HUES48 (cell line): ENCODE measurements at regions not wholly inside any gene's neighbourhood (a gene's known extent, or its start where the extent isn't known, plus 50 kb on each side); places are given as distances from the start of the nearest gene placed in this dataset.

ENCODE experiments used
- H3K27ac ChIP-seq: one replicate; pipeline ENCODE4 v1.7.0; 2013; ENCODE audit warnings: low read depth, low read length, inconsistent platforms
- H3K27me3 ChIP-seq: 2 replicates; pipeline ENCODE4 v1.6.1; 2013; ENCODE audit warnings: mild to moderate bottlenecking, low read length; ENCODE audit not compliant: control insufficient read depth, insufficient read depth
- H3K36me3 ChIP-seq: 2 replicates; pipeline ENCODE4 v1.6.1; 2013; ENCODE audit warnings: low read length; ENCODE audit not compliant: control insufficient read depth, insufficient read depth
- H3K4me1 ChIP-seq: 2 replicates; pipeline ENCODE4 v1.6.1; 2013; ENCODE audit warnings: mild to moderate bottlenecking, low read length; ENCODE audit not compliant: control insufficient read depth, insufficient read depth
- H3K4me3 ChIP-seq: 2 replicates; pipeline ENCODE4 v1.5.1; 2013; ENCODE audit warnings: mild to moderate bottlenecking, low read depth, low read length
- H3K9ac ChIP-seq: 2 replicates; pipeline ENCODE4 v1.6.1; 2013; ENCODE audit warnings: mild to moderate bottlenecking, low read depth, low read length, moderate library complexity
- H3K9me3 ChIP-seq: 2 replicates; pipeline ENCODE4 v1.6.1; 2013; ENCODE audit warnings: low read length; ENCODE audit not compliant: control insufficient read depth, insufficient read depth

GRCh38 chr4:17301266-17301665, 210.6 kb downstream of the QDPR start:
- no peak overlapping the region for H3K9ac ChIP-seq
- H3K9me3 ChIP-seq = no peaks in the 10 kb centered on the region
- H3K36me3 ChIP-seq = no peaks in the 10 kb centered on the region
- H3K27me3 ChIP-seq = no peaks in the 10 kb centered on the region
- no peak overlapping the region for H3K4me3 ChIP-seq
- H3K4me1 ChIP-seq = no peaks in the 10 kb centered on the region
- no peak overlapping the region for H3K27ac ChIP-seq

- no peak overlapping the region for H3K4me3 ChIP-seq
- H3K36me3 ChIP-seq = no peaks in the 10 kb centered on the region
- no peak overlapping the region for H3K9ac ChIP-seq
- no peak overlapping the region for H3K27ac ChIP-seq
- H3K9me3 ChIP-seq = no peaks in the 10 kb centered on the region
- H3K4me1 ChIP-seq = no peaks in the 10 kb centered on the region
- no peaks in the 10 kb centered on the region for H3K27me3 ChIP-seq
Measured at GRCh38 chr4:17296921-17297890, 214.7 kb downstream of the QDPR start.

- Histone ChIP-seq H3K9me3 (no peaks in the 10 kb centered on the region), H3K27ac (no peak overlapping the region), H3K9ac (no peak overlapping the region), H3K4me3 (no peak overlapping the region), H3K27me3 (no peaks in the 10 kb centered on the region), H3K4me1 (no peaks in the 10 kb centered on the region), H3K36me3 (no peaks in the 10 kb centered on the region)
Measured at GRCh38 chr4:17293901-17294300, 218.0 kb downstream of the QDPR start.

GRCh38 chr4:17288151-17288550, 223.7 kb downstream of the QDPR start:
- H3K9me3 ChIP-seq = no peaks in the 10 kb centered on the region
- no peaks in the 10 kb centered on the region for H3K27me3 ChIP-seq
- H3K36me3 ChIP-seq = no peaks in the 10 kb centered on the region
- no peak overlapping the region for H3K4me3 ChIP-seq
- no peak overlapping the region for H3K27ac ChIP-seq
- H3K9ac ChIP-seq = no peak overlapping the region
- H3K4me1 ChIP-seq = peaks cover 17% of the 10 kb centered on the region

GRCh38 chr4:17286752-17287460, 225.0 kb downstream of the QDPR start:
- H3K4me1 ChIP-seq = peaks cover 21% of the 10 kb centered on the region
- H3K9ac ChIP-seq = no peak overlapping the region
- H3K27ac ChIP-seq = peak overlapping the region; percentile 37
- H3K4me3 ChIP-seq = no peak overlapping the region
- H3K9me3 ChIP-seq = no peaks in the 10 kb centered on the region
- H3K27me3 ChIP-seq = no peaks in the 10 kb centered on the region
- no peaks in the 10 kb centered on the region for H3K36me3 ChIP-seq

GRCh38 chr4:17285747-17286146, 226.1 kb downstream of the QDPR start:
- peaks cover 21% of the 10 kb centered on the region for H3K4me1 ChIP-seq
- H3K36me3 ChIP-seq = no peaks in the 10 kb centered on the region
- no peak overlapping the region for H3K4me3 ChIP-seq
- H3K9me3 ChIP-seq = no peaks in the 10 kb centered on the region
- H3K27ac ChIP-seq = no peak overlapping the region
- no peak overlapping the region for H3K9ac ChIP-seq
- no peaks in the 10 kb centered on the region for H3K27me3 ChIP-seq

GRCh38 chr4:17284323-17285175, 227.3 kb downstream of the QDPR start:
- Histone ChIP-seq H3K27me3 (no peaks in the 10 kb centered on the region), H3K9me3 (no peaks in the 10 kb centered on the region), H3K9ac (no peak overlapping the region), H3K27ac (no peak overlapping the region), H3K4me3 (no peak overlapping the region), H3K36me3 (no peaks in the 10 kb centered on the region), H3K4me1 (peaks cover 23% of the 10 kb centered on the region)

- H3K36me3 ChIP-seq = no peaks in the 10 kb centered on the region
- no peak overlapping the region for H3K4me3 ChIP-seq
- no peaks in the 10 kb centered on the region for H3K27me3 ChIP-seq
Measured at GRCh38 chr4:17283832-17284231, 228.1 kb downstream of the QDPR start.

GRCh38 chr4:17283251-17283650, 228.6 kb downstream of the QDPR start:
- Histone ChIP-seq H3K4me3 (no peak overlapping the region), H3K27ac (no peak overlapping the region), H3K9me3 (no peaks in the 10 kb centered on the region), H3K4me1 (peaks cover 23% of the 10 kb centered on the region), H3K27me3 (no peaks in the 10 kb centered on the region), H3K36me3 (no peaks in the 10 kb centered on the region), H3K9ac (no peak overlapping the region)

More at GRCh38 chr4:17283832-17284231, 228.1 kb downstream of the QDPR start:
- Histone ChIP-seq H3K27ac (no peak overlapping the region), H3K9ac (no peak overlapping the region), H3K4me1 (peaks cover 23% of the 10 kb centered on the region), H3K9me3 (no peaks in the 10 kb centered on the region)

GRCh38 chr4:17280261-17281018, 231.4 kb downstream of the QDPR start:
- Histone ChIP-seq H3K4me1 (peaks cover 6% of the 10 kb centered on the region; the same call in 1 of the 2 replicates), H3K4me3 (no peak overlapping the region), H3K27me3 (no peaks in the 10 kb centered on the region), H3K27ac (no peak overlapping the region), H3K36me3 (no peaks in the 10 kb centered on the region), H3K9me3 (no peaks in the 10 kb centered on the region), H3K9ac (no peak overlapping the region)
